IMR-90 (cell line): ENCODE measurements at regions not wholly inside any gene's neighbourhood (a gene's known extent, or its start where the extent isn't known, plus 50 kb on each side); places are given as distances from the start of the nearest gene placed in this dataset.

Experiments
- ATAC-seq: fragments of 200-7000 bp; cut with Tn5 transposase; 2 replicates; pipeline ENCODE4 v1.9.1; 2020; ENCODE audit warnings: low read depth, mild to moderate bottlenecking, moderate library complexity
- BruUV-seq: library from RNA; stranded (reverse); fragments of 400-500 nt; replicated peaks from 2 replicates; lab custom pipeline; 2021; lab: Mats Ljungman, UMichigan
- CTCF ChIA-PET: fragments of 300-600 bp; formaldehyde crosslinking; extraction: SDS; loops from one replicate; lab custom pipeline; 2021; ENCODE audit warnings: antibody characterized with exemption; lab: Yijun Ruan, JAX
- POLR2A ChIA-PET: fragments of 300-600 bp; sonication (Branson Sonifier 250); formaldehyde crosslinking; loops from one replicate; lab custom pipeline; 2022; ENCODE audit warnings: antibody characterized with exemption; ENCODE audit not compliant: unreplicated experiment; lab: Charles Lee
- DNase-seq: peaks from one replicate; pipeline ENCODE4 v3.0.0; 2013
- H2AFZ ChIP-seq: replicated peaks from 2 replicates; pipeline ENCODE3; 2013; ENCODE audit warnings: low read length, mild to moderate bottlenecking; ENCODE audit not compliant: poor library complexity
- H2AK5ac ChIP-seq: 2 replicates; pipeline ENCODE4 v1.6.1; 2013; ENCODE audit warnings: low read depth, low read length, inconsistent platforms
- H2AK9ac ChIP-seq: replicated peaks from 2 replicates; pipeline ENCODE3; 2013; ENCODE audit warnings: mild to moderate bottlenecking, low read depth, low read length, moderate library complexity; ENCODE audit not compliant: poor library complexity
- H2BK120ac ChIP-seq: 2 replicates; pipeline ENCODE4 v1.6.1; 2013; ENCODE audit warnings: low read depth, low read length, inconsistent platforms
- H2BK15ac ChIP-seq: 3 replicates; pipeline ENCODE4 v1.6.1; 2013; ENCODE audit warnings: low read depth, low read length, inconsistent platforms
- H2BK20ac ChIP-seq: 2 replicates; pipeline ENCODE4 v1.6.1; 2013; ENCODE audit warnings: low read depth, mild to moderate bottlenecking, inconsistent platforms, low read length, moderate library complexity
- H2BK5ac ChIP-seq: 2 replicates; pipeline ENCODE4 v1.6.1; 2013; ENCODE audit warnings: mild to moderate bottlenecking, low read depth, low read length, inconsistent platforms; ENCODE audit not compliant: poor library complexity, severe bottlenecking
- H3K14ac ChIP-seq: replicated peaks from 2 replicates; pipeline ENCODE4 v1.6.1; 2013; ENCODE audit warnings: low read depth, low read length, inconsistent platforms
- H3K18ac ChIP-seq: 2 replicates; pipeline ENCODE4 v1.6.1; 2013; ENCODE audit warnings: low read depth, low read length, control low read depth
- H3K23ac ChIP-seq: 2 replicates; pipeline ENCODE4 v1.6.1; 2013; ENCODE audit warnings: low read depth, low read length, inconsistent platforms
- H3K27ac ChIP-seq: 2 replicates; pipeline ENCODE4 v1.5.1; 2013; ENCODE audit warnings: mild to moderate bottlenecking, control low read depth, low read length; ENCODE audit not compliant: insufficient read depth
- H3K27me3 ChIP-seq: 2 replicates; pipeline ENCODE4 v1.6.1; 2013; ENCODE audit warnings: low read length; ENCODE audit not compliant: control insufficient read depth, insufficient read depth
- H3K36me3 ChIP-seq: 2 replicates; pipeline ENCODE4 v1.6.1; 2013; ENCODE audit warnings: low read length, mixed read lengths; ENCODE audit not compliant: control insufficient read depth, insufficient read depth
- H3K4ac ChIP-seq: 2 replicates; pipeline ENCODE4 v1.6.1; 2013; ENCODE audit warnings: low read depth, low read length, inconsistent platforms
- H3K4me1 ChIP-seq: 2 replicates; pipeline ENCODE4 v1.6.1; 2013; ENCODE audit warnings: low read length, mixed read lengths; ENCODE audit not compliant: control insufficient read depth, insufficient read depth
- H3K4me2 ChIP-seq: 2 replicates; pipeline ENCODE4 v1.6.1; 2013; ENCODE audit warnings: low read depth, mild to moderate bottlenecking, control low read depth, low read length, moderate library complexity
- H3K4me3 ChIP-seq: 2 replicates; pipeline ENCODE4 v1.5.1; 2013; ENCODE audit warnings: low read depth, mild to moderate bottlenecking, control low read depth, low read length, moderate library complexity; ENCODE audit not compliant: insufficient read depth
- H3K56ac ChIP-seq: 2 replicates; pipeline ENCODE4 v1.6.1; 2013; ENCODE audit warnings: low read length, inconsistent platforms; ENCODE audit not compliant: insufficient read depth; ENCODE audit errors: extremely low read depth
- H3K79me1 ChIP-seq, 2 experiments: 2 replicates each; pipeline ENCODE4 v1.6.1; 2013; ENCODE audit warnings: low read length in 2 of 2, inconsistent platforms in 1 of 2, low read depth in 1 of 2
- H3K9ac ChIP-seq: 2 replicates; pipeline ENCODE4 v1.6.1; 2013; ENCODE audit warnings: low read depth, low read length, control low read depth
- H3K9me1 ChIP-seq: 2 replicates; pipeline ENCODE4 v1.6.1; 2013; ENCODE audit warnings: low read length, inconsistent platforms; ENCODE audit not compliant: insufficient read depth
- H3K9me3 ChIP-seq: 2 replicates; pipeline ENCODE4 v1.6.1; 2013; ENCODE audit warnings: low read length; ENCODE audit not compliant: control insufficient read depth, insufficient read depth
- H4K20me1 ChIP-seq: 2 replicates; pipeline ENCODE4 v1.6.1; 2013; ENCODE audit warnings: low read length, inconsistent platforms; ENCODE audit not compliant: insufficient read depth
- H4K5ac ChIP-seq: 2 replicates; pipeline ENCODE4 v1.6.1; 2013; ENCODE audit warnings: mild to moderate bottlenecking, low read depth, low read length, control low read depth
- H4K8ac ChIP-seq, 2 experiments: 2 replicates each; pipeline ENCODE4 v1.6.1; 2013; ENCODE audit warnings: low read depth in 2 of 2, low read length in 2 of 2, control low read depth in 1 of 2, inconsistent platforms in 1 of 2
- H4K91ac ChIP-seq: 2 replicates; pipeline ENCODE4 v1.6.1; 2013; ENCODE audit warnings: low read depth, low read length, inconsistent platforms; ENCODE audit not compliant: insufficient read depth
- CHD1 ChIP-seq: IDR thresholded peaks from 2 replicates; pipeline ENCODE4 v1.6.1; 2012; ENCODE audit warnings: low read depth, low read length, improper control_type of control experiment
- CTCF ChIP-seq: conservative IDR thresholded peaks from 2 replicates; pipeline ENCODE4 v1.5.1; 2012; ENCODE audit warnings: mild to moderate bottlenecking, low read depth, low read length, improper control_type of control experiment
- ELK1 ChIP-seq: fragments of 150-350 bp; IDR thresholded peaks from 2 replicates; pipeline ENCODE4 v1.6.1; 2016; ENCODE audit warnings: low read depth, mild to moderate bottlenecking, low read length, moderate library complexity, borderline replicate concordance
- FOS ChIP-seq: fragments of 150-350 bp; IDR thresholded peaks from 2 replicates; pipeline ENCODE4 v1.6.1; 2016; ENCODE audit warnings: low read depth, low read length
- MAFK ChIP-seq: IDR thresholded peaks from 2 replicates; pipeline ENCODE4 v1.6.1; 2012; ENCODE audit warnings: low read depth, low read length, improper control_type of control experiment
- MAZ ChIP-seq: IDR thresholded peaks from 2 replicates; pipeline ENCODE4 v1.6.1; 2012; ENCODE audit warnings: low read depth, mild to moderate bottlenecking, low read length, improper control_type of control experiment, moderate library complexity, borderline replicate concordance
- MXI1 ChIP-seq: IDR thresholded peaks from 2 replicates; pipeline ENCODE4 v1.6.1; 2012; ENCODE audit warnings: low read depth, mild to moderate bottlenecking, low read length, moderate library complexity, borderline replicate concordance
- POLR2A ChIP-seq: IDR thresholded peaks from 2 replicates; pipeline ENCODE4 v1.6.1; 2012; ENCODE audit warnings: mild to moderate bottlenecking, low read depth, low read length
- RAD21 ChIP-seq: IDR thresholded peaks from 2 replicates; pipeline ENCODE4 v1.6.1; 2012; ENCODE audit warnings: low read length, improper control_type of control experiment
- RCOR1 ChIP-seq: IDR thresholded peaks from 2 replicates; pipeline ENCODE4 v1.6.1; 2012; ENCODE audit warnings: mild to moderate bottlenecking, low read length, improper control_type of control experiment; ENCODE audit not compliant: insufficient replicate concordance
- RFX5 ChIP-seq: IDR thresholded peaks from 2 replicates; pipeline ENCODE4 v1.8.0; 2012; ENCODE audit warnings: low read depth, mild to moderate bottlenecking, low read length, moderate library complexity
- WGBS, 2 experiments: methylation state at CpG; one replicate each; pipeline versions ENCODE4 v1.1.5 to v1.1.7; 2013; ENCODE audit warnings: missing lambda C conversion rate in 2 of 2; ENCODE audit not compliant: insufficient read length in 1 of 2; ENCODE audit errors: extremely low coverage in 2 of 2; 5-methylcytosine and 5-hydroxymethylcytosine counted together
- dilution Hi-C: fragments of 300-500 bp; cut with HindIII; formaldehyde crosslinking; loops from one replicate; pipeline ENCODE4 v1.14.3; 2018; ENCODE audit warnings: low sequenced_read_pairs; ENCODE audit not compliant: unreplicated experiment
- in situ Hi-C: fragments of 300-500 bp; cut with MboI; formaldehyde crosslinking; loops from 3 replicates; pipeline ENCODE4 v1.14.3; 2019; ENCODE audit warnings: low sequenced_read_pairs, inconsistent platforms, mixed read lengths
- intact Hi-C: fragments of 100-400 bp; cut with micrococcal nuclease; formaldehyde crosslinking; loops from 2 replicates; pipeline ENCODE4 v1.10.0; 2022

- TF ChIP-seq CTCF (no peak), MAZ (no peak)
These were observed 58.4 kb upstream of the GRAMD1B start (continued) for GRCh38 chr11:123371506-123372297.

GRCh38 chr11:123366924-123367323, 63.1 kb upstream of the GRAMD1B start:
- H4K5ac ChIP-seq: no peak overlapping the region
- no peak overlapping the region for H2BK15ac ChIP-seq
- H2AFZ ChIP-seq: no peak overlapping the region
- in situ Hi-C loops (no loop called here), dilution Hi-C loops (no loop called here), intact Hi-C loops (no loop called here)
- no peaks in the 10 kb centered on the region for H3K79me1 ChIP-seq
- no peaks in the 10 kb centered on the region for H3K9me1 ChIP-seq
- ATAC-seq (no peak), DNase-seq (no peak)
- no peak overlapping the region for H2AK9ac ChIP-seq
- no peak overlapping the region for H2BK5ac ChIP-seq
- POLR2A ChIA-PET: no interaction called here
- CTCF ChIA-PET: no interaction called here
- no peak overlapping the region for H4K8ac ChIP-seq
- H3K27ac ChIP-seq: no peak overlapping the region
- H3K9me3 ChIP-seq: no peaks in the 10 kb centered on the region
- no TSS peak for BruUV-seq
- H3K4me2 ChIP-seq: no peak overlapping the region
- no peak overlapping the region for H2BK20ac ChIP-seq
- no peaks in the 10 kb centered on the region for H4K20me1 ChIP-seq
- H2AK5ac ChIP-seq: no peak overlapping the region
- H3K4me1 ChIP-seq: no peaks in the 10 kb centered on the region
- no peak overlapping the region for H3K14ac ChIP-seq
- no peak overlapping the region for H3K56ac ChIP-seq
- no peak overlapping the region for H3K23ac ChIP-seq
- peaks cover 54% of the 10 kb centered on the region for H3K27me3 ChIP-seq
- no peak overlapping the region for H3K4ac ChIP-seq
- no peak overlapping the region for H4K91ac ChIP-seq
- no peaks in the 10 kb centered on the region for H3K36me3 ChIP-seq
- H3K18ac ChIP-seq: no peak overlapping the region
- H2BK120ac ChIP-seq: no peak overlapping the region
- WGBS, 2 experiments: no CpG with 5 or more reads among the region's 6 CpGs
- no peak overlapping the region for H3K9ac ChIP-seq
- H3K4me3 ChIP-seq: no peak overlapping the region
- TF ChIP-seq MAFK: no peak
- no peak for TF ChIP-seq MXI1
- TF ChIP-seq MAZ: no peak
- no peak for TF ChIP-seq CHD1
- no peak for TF ChIP-seq RAD21
- TF ChIP-seq RFX5: no peak
- no peak for TF ChIP-seq POLR2A
- no peak for TF ChIP-seq RCOR1
- no peak for TF ChIP-seq ELK1
- no peak for TF ChIP-seq CTCF
- TF ChIP-seq FOS: no peak
